GM13977 (cell line): ENCODE measurements at regions not wholly inside any gene's neighbourhood (a gene's known extent, or its start where the extent isn't known, plus 50 kb on each side); places are given as distances from the start of the nearest gene placed in this dataset.

ENCODE experiments used
- DNase-seq: peaks from one replicate; pipeline ENCODE4 v3.0.0; 2012; ENCODE audit warnings: low spot score
- in situ Hi-C: fragments of 300-500 bp; cut with MboI; formaldehyde crosslinking; loops from one replicate; pipeline ENCODE4 v1.12.0; 2022; ENCODE audit warnings: low sequenced_read_pairs, low pct_unique_long_range_greater_than_20kb, mixed read lengths, inconsistent platforms; ENCODE audit not compliant: unreplicated experiment
- TF ChIP-seq, protein P1 (sequence below): IDR thresholded peaks from 2 replicates; pipeline ENCODE4 v1.5.1; 2012; ENCODE audit warnings: mild to moderate bottlenecking, control low read depth; ENCODE audit not compliant: insufficient read depth; ENCODE audit errors: extremely low read depth, missing control alignments

GRCh38 chr1:208510192-208510952, 266.2 kb upstream of the PLXNA2 start:
- in situ Hi-C loops, result no loop called here
- no peak for DNase-seq
- TF ChIP-seq, protein P1, sequence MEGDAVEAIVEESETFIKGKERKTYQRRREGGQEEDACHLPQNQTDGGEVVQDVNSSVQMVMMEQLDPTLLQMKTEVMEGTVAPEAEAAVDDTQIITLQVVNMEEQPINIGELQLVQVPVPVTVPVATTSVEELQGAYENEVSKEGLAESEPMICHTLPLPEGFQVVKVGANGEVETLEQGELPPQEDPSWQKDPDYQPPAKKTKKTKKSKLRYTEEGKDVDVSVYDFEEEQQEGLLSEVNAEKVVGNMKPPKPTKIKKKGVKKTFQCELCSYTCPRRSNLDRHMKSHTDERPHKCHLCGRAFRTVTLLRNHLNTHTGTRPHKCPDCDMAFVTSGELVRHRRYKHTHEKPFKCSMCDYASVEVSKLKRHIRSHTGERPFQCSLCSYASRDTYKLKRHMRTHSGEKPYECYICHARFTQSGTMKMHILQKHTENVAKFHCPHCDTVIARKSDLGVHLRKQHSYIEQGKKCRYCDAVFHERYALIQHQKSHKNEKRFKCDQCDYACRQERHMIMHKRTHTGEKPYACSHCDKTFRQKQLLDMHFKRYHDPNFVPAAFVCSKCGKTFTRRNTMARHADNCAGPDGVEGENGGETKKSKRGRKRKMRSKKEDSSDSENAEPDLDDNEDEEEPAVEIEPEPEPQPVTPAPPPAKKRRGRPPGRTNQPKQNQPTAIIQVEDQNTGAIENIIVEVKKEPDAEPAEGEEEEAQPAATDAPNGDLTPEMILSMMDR, result no peak

- DNase-seq, result no peak
- in situ Hi-C loops, result no loop called here
- TF ChIP-seq, protein P1, result no peak
Measured at GRCh38 chr1:208511242-208511860, 267.2 kb upstream of the PLXNA2 start.

- TF ChIP-seq, protein P1, result no peak
- DNase-seq, result no peak
- in situ Hi-C loops, result no loop called here
Measured at GRCh38 chr1:208513799-208514198, 269.6 kb upstream of the PLXNA2 start.

DNA sequence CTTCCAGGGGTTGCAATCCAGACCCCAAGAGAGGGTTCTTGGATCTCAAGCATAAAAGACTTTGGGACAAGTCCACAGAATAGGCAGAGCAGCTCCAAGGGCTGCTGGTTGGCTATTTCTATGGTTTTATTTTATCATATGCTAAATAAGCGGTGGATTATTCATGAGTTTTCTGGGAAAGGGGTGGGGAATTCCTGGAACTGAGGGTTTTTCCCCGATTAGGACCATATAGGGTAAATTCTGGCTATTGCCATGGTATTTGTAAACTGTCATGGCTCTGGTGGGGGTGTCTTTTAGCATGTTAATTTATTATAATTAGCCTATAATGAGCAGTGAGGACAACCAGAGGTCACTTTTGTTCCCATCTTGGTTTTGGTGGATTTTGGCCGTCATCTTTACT, 270.9 kb upstream of the PLXNA2 start:
- DNase-seq, result no peak
- TF ChIP-seq, protein P1, result no peak
- in situ Hi-C loops, result no loop called here

- in situ Hi-C loops, result no loop called here
- DNase-seq, result no peak
- TF ChIP-seq, protein P1, result no peak
Measured at GRCh38 chr1:208516780-208517179, 272.6 kb upstream of the PLXNA2 start.

DNA sequence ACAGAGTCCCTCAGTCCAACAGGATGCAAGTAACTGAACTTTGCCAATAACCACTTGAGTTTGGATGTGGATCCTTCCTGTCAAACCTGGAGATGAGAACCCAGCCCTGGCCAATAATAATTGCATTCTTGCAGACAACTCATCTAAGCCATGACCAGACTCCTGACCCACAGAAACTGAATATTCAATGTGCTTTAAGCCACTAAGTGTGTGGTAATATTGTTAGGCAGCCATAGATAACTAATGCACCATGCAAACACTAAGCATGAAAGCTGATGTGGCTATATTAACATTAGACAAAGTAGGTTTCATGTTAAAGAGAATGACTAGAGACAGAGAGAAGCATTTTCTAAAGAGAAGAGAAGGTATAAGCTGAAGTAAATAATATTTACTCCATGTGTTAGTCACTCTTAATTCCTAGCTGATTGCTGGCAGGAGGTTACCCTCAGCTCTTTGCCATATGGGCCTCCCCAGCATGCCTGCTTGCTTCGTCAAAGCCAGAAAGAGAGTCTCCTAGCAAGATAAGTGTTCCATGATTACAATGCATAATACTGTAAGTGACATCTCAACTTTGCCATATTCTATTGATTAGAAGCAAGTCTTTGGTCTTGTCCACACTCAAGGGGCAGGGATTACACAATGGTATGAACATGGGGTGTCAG, 276.4 kb upstream of the PLXNA2 start:
- TF ChIP-seq, protein P1, result no peak
- in situ Hi-C loops, result no loop called here
- no peak for DNase-seq
